Neural progenitor cell (in vitro differentiated cells): ENCODE measurements at regions not wholly inside any gene's neighbourhood (a gene's known extent, or its start where the extent isn't known, plus 50 kb on each side); places are given as distances from the start of the nearest gene placed in this dataset.

Source experiments
- DNase-seq: peaks from one replicate; pipeline ENCODE4 v3.0.0-alpha.2; 2016; ENCODE audit warnings: low spot score
- H2AFZ ChIP-seq: fragments of 200-600 bp; sonication (generic); replicated peaks from 2 replicates; pipeline ENCODE4 v1.6.1; 2016; ENCODE audit warnings: antibody characterized with exemption
- H3F3A ChIP-seq: fragments of 200-600 bp; sonication (generic); 2 replicates; pipeline ENCODE4 v1.6.1; 2016; ENCODE audit warnings: antibody characterized with exemption, low read depth
- H3K27ac ChIP-seq: fragments of 200-600 bp; sonication (generic); 2 replicates; pipeline ENCODE4 v1.5.1; 2016; ENCODE audit warnings: mild to moderate bottlenecking
- H3K27me3 ChIP-seq: fragments of 200-600 bp; sonication (generic); 2 replicates; pipeline ENCODE4 v1.6.1; 2016; ENCODE audit warnings: mild to moderate bottlenecking, moderate library complexity
- H3K36me3 ChIP-seq: fragments of 200-600 bp; sonication (generic); 2 replicates; pipeline ENCODE4 v1.5.1; 2016
- H3K4me1 ChIP-seq: fragments of 200-600 bp; sonication (generic); 2 replicates; pipeline ENCODE4 v1.6.1; 2016; ENCODE audit warnings: mixed run types
- H3K4me2 ChIP-seq: fragments of 200-600 bp; sonication (generic); 2 replicates; pipeline ENCODE4 v1.6.1; 2016
- H3K4me3 ChIP-seq: fragments of 200-600 bp; sonication (generic); 2 replicates; pipeline ENCODE4 v1.5.1; 2016
- H3K79me2 ChIP-seq: fragments of 200-600 bp; sonication (generic); 2 replicates; pipeline ENCODE4 v1.6.1; 2016; ENCODE audit warnings: low read depth
- H3K9ac ChIP-seq: fragments of 200-600 bp; sonication (generic); 2 replicates; pipeline ENCODE4 v1.6.1; 2016
- H3K9me3 ChIP-seq: fragments of 200-600 bp; sonication (generic); 2 replicates; pipeline ENCODE4 v1.5.1; 2016; ENCODE audit warnings: low read depth
- H4K20me1 ChIP-seq: fragments of 200-600 bp; sonication (generic); 2 replicates; pipeline ENCODE4 v1.6.1; 2016; ENCODE audit warnings: low read depth
- H3K27ac Mint-ChIP-seq: 3 replicates; pipeline ENCODE4 v1.8.0; 2021; ENCODE audit warnings: mixed read lengths
- H3K27me3 Mint-ChIP-seq: 2 replicates; pipeline ENCODE4 v1.8.0; 2022; ENCODE audit warnings: low read depth, mild to moderate bottlenecking, inconsistent platforms, moderate library complexity, mixed read lengths; ENCODE audit not compliant: insufficient read depth
- H3K36me3 Mint-ChIP-seq: 3 replicates; pipeline ENCODE4 v1.8.0; 2021; ENCODE audit warnings: mixed read lengths
- H3K4me1 Mint-ChIP-seq: 3 replicates; pipeline ENCODE4 v1.8.0; 2021; ENCODE audit warnings: mixed read lengths
- H3K4me3 Mint-ChIP-seq: 3 replicates; pipeline ENCODE4 v1.8.0; 2021; ENCODE audit warnings: mild to moderate bottlenecking, moderate library complexity, mixed read lengths
- H3K9me3 Mint-ChIP-seq: 3 replicates; pipeline ENCODE4 v1.8.0; 2020; ENCODE audit warnings: mixed read lengths
- EZH2 ChIP-seq: fragments of 200-600 bp; sonication (generic); IDR thresholded peaks from 2 replicates; pipeline ENCODE4 v1.6.1; 2017; ENCODE audit warnings: antibody characterized with exemption, mild to moderate bottlenecking, moderate library complexity
- EZH2phosphoT487 ChIP-seq: fragments of 200-600 bp; sonication (generic); IDR thresholded peaks from 2 replicates; pipeline ENCODE4 v1.6.1; 2017; ENCODE audit warnings: antibody characterized with exemption
- TF ChIP-seq, protein P1 (sequence below): fragments of 200-600 bp; sonication (generic); IDR thresholded peaks from 2 replicates; pipeline ENCODE4 v1.5.1; 2017; ENCODE audit warnings: antibody characterized with exemption, mild to moderate bottlenecking

DNA sequence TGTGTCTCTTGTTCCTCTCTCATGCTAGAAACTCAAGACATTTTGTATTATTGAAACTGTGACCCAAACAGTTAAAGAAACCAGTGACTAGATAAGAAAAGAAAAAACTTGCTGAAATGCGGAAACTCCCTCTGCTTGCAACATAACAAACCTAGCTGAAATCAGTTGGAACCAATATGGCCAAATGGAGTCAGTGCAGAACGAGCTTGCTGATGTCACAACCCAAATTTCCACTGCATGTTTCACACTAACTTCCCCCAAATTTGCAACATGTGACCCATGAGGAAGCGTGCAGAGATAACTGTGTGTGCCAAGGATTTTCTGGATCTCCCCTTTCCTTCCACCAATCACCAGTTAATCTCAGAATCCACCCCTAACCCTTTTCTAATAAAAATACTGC is 208.0 kb downstream of the DLEU7 start:
- Histone ChIP-seq H3K36me3 (no peaks in the 10 kb centered on the region), H3K27me3 (no peaks in the 10 kb centered on the region), H3K4me1 (peaks cover 10% of the 10 kb centered on the region), H3F3A (no peaks in the 10 kb centered on the region), H3K4me3 (no peak overlapping the region), H3K79me2 (no peaks in the 10 kb centered on the region), H3K4me2 (peak overlapping the region; percentile 50), H3K27ac (no peak overlapping the region), H3K9me3 (no peaks in the 10 kb centered on the region), H2AFZ (no peak overlapping the region), H3K9ac (no peak overlapping the region), H4K20me1 (no peaks in the 10 kb centered on the region)
- Mint-ChIP-seq H3K36me3 (no peaks in the 10 kb centered on the region), H3K4me1 (peaks cover 18% of the 10 kb centered on the region), H3K27me3 (peaks cover 2% of the 10 kb centered on the region), H3K4me3 (no peak overlapping the region), H3K9me3 (peaks cover 3% of the 10 kb centered on the region), H3K27ac (peak overlapping the region; percentile 22)
- TF ChIP-seq EZH2phosphoT487 (no peak), EZH2 (no peak)
- TF ChIP-seq, protein P1, sequence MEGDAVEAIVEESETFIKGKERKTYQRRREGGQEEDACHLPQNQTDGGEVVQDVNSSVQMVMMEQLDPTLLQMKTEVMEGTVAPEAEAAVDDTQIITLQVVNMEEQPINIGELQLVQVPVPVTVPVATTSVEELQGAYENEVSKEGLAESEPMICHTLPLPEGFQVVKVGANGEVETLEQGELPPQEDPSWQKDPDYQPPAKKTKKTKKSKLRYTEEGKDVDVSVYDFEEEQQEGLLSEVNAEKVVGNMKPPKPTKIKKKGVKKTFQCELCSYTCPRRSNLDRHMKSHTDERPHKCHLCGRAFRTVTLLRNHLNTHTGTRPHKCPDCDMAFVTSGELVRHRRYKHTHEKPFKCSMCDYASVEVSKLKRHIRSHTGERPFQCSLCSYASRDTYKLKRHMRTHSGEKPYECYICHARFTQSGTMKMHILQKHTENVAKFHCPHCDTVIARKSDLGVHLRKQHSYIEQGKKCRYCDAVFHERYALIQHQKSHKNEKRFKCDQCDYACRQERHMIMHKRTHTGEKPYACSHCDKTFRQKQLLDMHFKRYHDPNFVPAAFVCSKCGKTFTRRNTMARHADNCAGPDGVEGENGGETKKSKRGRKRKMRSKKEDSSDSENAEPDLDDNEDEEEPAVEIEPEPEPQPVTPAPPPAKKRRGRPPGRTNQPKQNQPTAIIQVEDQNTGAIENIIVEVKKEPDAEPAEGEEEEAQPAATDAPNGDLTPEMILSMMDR, result no peak
- DNase-seq, result no peak

DNA sequence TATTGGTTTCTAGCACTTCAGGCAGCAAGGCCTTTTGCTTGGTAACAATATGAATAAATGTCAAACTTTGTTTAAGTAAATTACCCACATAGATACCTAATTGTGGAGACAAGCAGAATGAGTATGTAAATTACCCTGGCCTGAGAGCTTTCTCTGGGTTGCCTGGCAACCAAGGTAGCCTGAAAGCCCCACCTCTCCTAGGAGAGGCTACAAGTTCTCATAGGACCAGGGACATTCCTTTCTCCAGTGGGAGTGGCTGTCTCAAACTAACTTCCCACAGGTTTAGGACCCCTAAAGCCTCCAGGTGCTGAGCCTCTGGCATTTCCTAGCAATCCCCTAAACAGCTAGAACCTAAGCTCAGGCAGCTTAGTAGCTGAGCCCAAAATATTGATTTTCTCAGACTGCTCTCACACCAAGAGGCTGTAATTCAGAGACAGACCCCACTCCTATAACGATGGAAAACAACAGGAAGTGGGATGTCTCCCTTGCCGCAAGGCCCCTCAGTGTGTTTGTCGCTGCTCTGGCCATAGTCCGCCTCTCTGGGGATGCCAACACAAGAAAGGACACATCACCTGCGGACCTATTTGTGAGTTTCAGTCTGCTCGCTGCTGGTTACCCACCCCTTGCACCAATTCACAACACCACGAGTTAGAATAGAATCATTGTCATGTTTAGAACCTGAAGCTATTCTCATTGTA is 207.3 kb downstream of the DLEU7 start:
- peaks cover 16% of the 10 kb centered on the region for H3K4me1 Mint-ChIP-seq
- H3K27me3 Mint-ChIP-seq, result peaks cover 2% of the 10 kb centered on the region
- H3K27ac ChIP-seq, result no peak overlapping the region
- no peaks in the 10 kb centered on the region for H3K27me3 ChIP-seq
- H3K4me2 ChIP-seq, result peak overlapping the region; percentile 50
- no peaks in the 10 kb centered on the region for H3K36me3 Mint-ChIP-seq
- no peak overlapping the region for H3K4me3 Mint-ChIP-seq
- H3K79me2 ChIP-seq, result no peaks in the 10 kb centered on the region
- peak overlapping the region; percentile 18 for H3K4me3 ChIP-seq
- no peaks in the 10 kb centered on the region for H3K9me3 ChIP-seq
- no peak overlapping the region for H3K9ac ChIP-seq
- H4K20me1 ChIP-seq, result no peaks in the 10 kb centered on the region
- peak overlapping the region; percentile 75 for H2AFZ ChIP-seq
- TF ChIP-seq, protein P1, result no peak
- TF ChIP-seq EZH2phosphoT487 (no peak), EZH2 (no peak)
- H3F3A ChIP-seq, result no peaks in the 10 kb centered on the region
- H3K4me1 ChIP-seq, result peaks cover 10% of the 10 kb centered on the region
- peaks cover 3% of the 10 kb centered on the region for H3K9me3 Mint-ChIP-seq
- DNase-seq, result peak; percentile 82
- no peaks in the 10 kb centered on the region for H3K36me3 ChIP-seq
- H3K27ac Mint-ChIP-seq, result peak overlapping the region; percentile 22

DNA sequence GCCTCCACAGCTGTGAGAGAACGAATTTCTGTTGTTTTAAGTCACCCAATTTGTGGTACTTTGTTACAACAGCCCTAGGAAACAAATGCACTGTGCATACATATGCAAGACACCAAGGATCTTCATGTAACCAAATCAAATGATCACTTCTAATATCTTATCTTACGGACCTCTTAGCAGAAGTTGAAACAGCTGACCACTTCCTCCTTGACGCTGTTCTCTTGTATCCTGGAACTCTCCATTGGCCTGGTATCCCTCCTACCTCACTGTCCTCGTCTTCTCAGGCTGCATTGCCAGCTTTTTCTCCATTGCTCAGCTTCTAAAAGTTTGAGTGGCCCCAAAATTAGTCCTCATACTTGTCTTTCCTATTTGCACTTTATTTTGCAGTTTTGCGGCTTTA is 200.4 kb downstream of the DLEU7 start:
- Histone ChIP-seq H4K20me1 (no peaks in the 10 kb centered on the region), H3K9me3 (no peaks in the 10 kb centered on the region), H3K27me3 (no peaks in the 10 kb centered on the region), H2AFZ (no peak overlapping the region), H3K27ac (no peak overlapping the region), H3F3A (no peaks in the 10 kb centered on the region), H3K9ac (no peak overlapping the region), H3K79me2 (no peaks in the 10 kb centered on the region), H3K4me1 (no peaks in the 10 kb centered on the region), H3K4me2 (no peak overlapping the region), H3K4me3 (no peak overlapping the region), H3K36me3 (no peaks in the 10 kb centered on the region)
- no peak overlapping the region for H3K4me3 Mint-ChIP-seq
- DNase-seq, result no peak
- peaks cover under 1% of the 10 kb centered on the region for H3K9me3 Mint-ChIP-seq
- H3K27me3 Mint-ChIP-seq, result peaks cover 2% of the 10 kb centered on the region
- TF ChIP-seq, protein P1, result no peak
- TF ChIP-seq EZH2phosphoT487, result no peak
- no peak for TF ChIP-seq EZH2
- no peaks in the 10 kb centered on the region for H3K4me1 Mint-ChIP-seq
- no peaks in the 10 kb centered on the region for H3K36me3 Mint-ChIP-seq
- H3K27ac Mint-ChIP-seq, result no peak overlapping the region
